GM23338 (cell line): ENCODE measurements at regions not wholly inside any gene's neighbourhood (a gene's known extent, or its start where the extent isn't known, plus 50 kb on each side); places are given as distances from the start of the nearest gene placed in this dataset.

Source experiments
- ATAC-seq: fragments of 200-7000 bp; cut with Tn5 transposase; 3 replicates; pipeline ENCODE4 v1.9.1; 2020
- DNase-seq: peaks from one replicate; pipeline ENCODE4 v3.0.0-alpha.2; 2015; ENCODE audit warnings: low spot score
- H2AFZ ChIP-seq: fragments of 200-600 bp; sonication (generic); 2 replicates; pipeline ENCODE4 v1.8.0; 2016; ENCODE audit warnings: antibody characterized with exemption, mild to moderate bottlenecking, moderate library complexity
- H3F3A ChIP-seq: fragments of 200-600 bp; sonication (generic); replicated peaks from 2 replicates; pipeline ENCODE4 v1.8.0; 2017; ENCODE audit warnings: antibody characterized with exemption, mixed run types, low read depth
- H3K27ac ChIP-seq: fragments of 200-600 bp; sonication (generic); 2 replicates; pipeline ENCODE4 v1.6.1; 2016; ENCODE audit warnings: low read depth
- H3K27me3 ChIP-seq: fragments of 200-600 bp; sonication (generic); 2 replicates; pipeline ENCODE4 v1.8.0; 2016; ENCODE audit warnings: mild to moderate bottlenecking, mixed run types, moderate library complexity; ENCODE audit not compliant: insufficient read depth
- H3K36me3 ChIP-seq: fragments of 200-600 bp; sonication (generic); 2 replicates; pipeline ENCODE4 v1.8.0; 2016; ENCODE audit warnings: mild to moderate bottlenecking; ENCODE audit not compliant: insufficient read depth
- H3K4me1 ChIP-seq: fragments of 200-600 bp; sonication (generic); 2 replicates; pipeline ENCODE4 v1.8.0; 2016; ENCODE audit warnings: mild to moderate bottlenecking, moderate library complexity; ENCODE audit not compliant: insufficient read depth
- H3K4me2 ChIP-seq: fragments of 200-600 bp; sonication (generic); 2 replicates; pipeline ENCODE4 v1.7.1; 2017; ENCODE audit warnings: mixed run types
- H3K4me3 ChIP-seq: fragments of 200-600 bp; sonication (generic); 2 replicates; pipeline ENCODE4 v1.6.1; 2016; ENCODE audit warnings: mixed run types
- H3K79me2 ChIP-seq: fragments of 200-600 bp; sonication (generic); replicated peaks from 2 replicates; pipeline ENCODE4 v1.8.0; 2017; ENCODE audit warnings: mild to moderate bottlenecking; ENCODE audit not compliant: insufficient read depth
- H3K9me2 ChIP-seq: fragments of 200-600 bp; sonication (generic); 2 replicates; pipeline ENCODE4 v1.8.0; 2017; ENCODE audit not compliant: insufficient read depth
- H4K20me1 ChIP-seq: fragments of 200-600 bp; sonication (generic); replicated peaks from 2 replicates; pipeline ENCODE4 v1.8.0; 2017; ENCODE audit warnings: mild to moderate bottlenecking; ENCODE audit not compliant: insufficient read depth
- H3K27ac Mint-ChIP-seq: 2 replicates; pipeline ENCODE4 v1.8.0; 2020; ENCODE audit warnings: inconsistent platforms, mild to moderate bottlenecking, moderate library complexity, mixed read lengths
- H3K27me3 Mint-ChIP-seq: 3 replicates; pipeline ENCODE4 v1.8.0; 2022; ENCODE audit warnings: low read depth, mild to moderate bottlenecking, moderate library complexity, mixed read lengths, inconsistent platforms; ENCODE audit not compliant: insufficient read depth, poor library complexity
- H3K36me3 Mint-ChIP-seq: 3 replicates; pipeline ENCODE4 v1.8.0; 2021; ENCODE audit warnings: low read depth, mild to moderate bottlenecking, inconsistent platforms, moderate library complexity, mixed read lengths
- H3K4me1 Mint-ChIP-seq: 3 replicates; pipeline ENCODE4 v1.8.0; 2020; ENCODE audit warnings: mild to moderate bottlenecking, inconsistent platforms, mixed read lengths
- H3K4me3 Mint-ChIP-seq: 3 replicates; pipeline ENCODE4 v1.8.0; 2021; ENCODE audit warnings: moderate library complexity, mild to moderate bottlenecking, inconsistent platforms, mixed read lengths
- H3K9me3 Mint-ChIP-seq: 3 replicates; pipeline ENCODE4 v1.8.0; 2020; ENCODE audit warnings: moderate library complexity, mild to moderate bottlenecking, inconsistent platforms, mixed read lengths
- CREB1 ChIP-seq: fragments of 250-450 bp; sonication (Bioruptor Pico); IDR thresholded peaks from 2 replicates; pipeline ENCODE4 v1.5.0; 2020; ENCODE audit warnings: low read depth, mild to moderate bottlenecking, moderate library complexity
- EZH2 ChIP-seq: fragments of 200-600 bp; sonication (generic); IDR thresholded peaks from one replicate; pipeline ENCODE4 v1.8.0; 2017; ENCODE audit warnings: antibody characterized with exemption, mild to moderate bottlenecking, low read depth; ENCODE audit not compliant: unreplicated experiment
- EZH2phosphoT487 ChIP-seq: fragments of 200-600 bp; sonication (generic); IDR thresholded peaks from one replicate; pipeline ENCODE4 v1.8.1; 2018; ENCODE audit warnings: antibody characterized with exemption; ENCODE audit not compliant: unreplicated experiment
- NANOG ChIP-seq: IDR thresholded peaks from 2 replicates; pipeline ENCODE4 v1.6.1; 2016; ENCODE audit warnings: antibody characterized with exemption, borderline replicate concordance
- POLR2AphosphoS5 ChIP-seq: IDR thresholded peaks from 2 replicates; pipeline ENCODE4 v1.6.1; 2016; ENCODE audit warnings: antibody characterized with exemption, low read depth
- REST ChIP-seq: IDR thresholded peaks from one replicate; pipeline ENCODE4 v1.6.1; 2018; ENCODE audit warnings: antibody characterized with exemption; ENCODE audit not compliant: unreplicated experiment
- ZNF331 ChIP-seq: fragments of 250-450 bp; sonication (Bioruptor Pico); IDR thresholded peaks from 2 replicates; pipeline ENCODE4 v1.5.0; 2020; ENCODE audit warnings: low read depth, mild to moderate bottlenecking, moderate library complexity
- ZNF462 ChIP-seq: fragments of 250-450 bp; sonication (Bioruptor Pico); IDR thresholded peaks from 2 replicates; pipeline ENCODE4 v1.5.0; 2020; ENCODE audit warnings: mild to moderate bottlenecking, moderate library complexity

GRCh38 chr12:114241973-114242434 lies 163.9 kb downstream of the TBX5 start (continued):
- no peak for TF ChIP-seq ZNF462 (CRISPR knock-in tag)

- no peak overlapping the region for H3K27ac ChIP-seq
- no peaks in the 10 kb centered on the region for H3K36me3 ChIP-seq
- H3K27me3 ChIP-seq, result no peaks in the 10 kb centered on the region
- 0 out of 2 replicates have a peak overlapping the region, but pooled peaks have one; percentile 28 for H2AFZ ChIP-seq
- TF ChIP-seq NANOG, result no peak
- TF ChIP-seq ZNF331 (CRISPR knock-in tag), result no peak
- Mint-ChIP-seq H3K27me3 (peaks cover 3% of the 10 kb centered on the region), H3K27ac (no peak overlapping the region), H3K4me1 (peaks cover 19% of the 10 kb centered on the region), H3K4me3 (no peak overlapping the region), H3K9me3 (no peaks in the 10 kb centered on the region), H3K36me3 (no peaks in the 10 kb centered on the region; the same call in 2 of the 3 replicates)
- H3K4me1 ChIP-seq, result no peaks in the 10 kb centered on the region; the same call in 1 of the 2 replicates
- H3K79me2 ChIP-seq, result no peaks in the 10 kb centered on the region
- H3K4me3 ChIP-seq, result no peak overlapping the region
- ATAC-seq (no peak), DNase-seq (no peak)
- H3K9me2 ChIP-seq, result peaks cover 3% of the 10 kb centered on the region; the same call in 1 of the 2 replicates
- no peak overlapping the region for H3K4me2 ChIP-seq
- H4K20me1 ChIP-seq, result no peaks in the 10 kb centered on the region
- H3F3A ChIP-seq, result no peaks in the 10 kb centered on the region
Measured at GRCh38 chr12:114240288-114240687, 165.7 kb downstream of the TBX5 start.

GRCh38 chr12:114238808-114239207 lies 167.1 kb downstream of the TBX5 start:
- Mint-ChIP-seq H3K4me1 (peaks cover 14% of the 10 kb centered on the region), H3K9me3 (no peaks in the 10 kb centered on the region), H3K36me3 (no peaks in the 10 kb centered on the region; the same call in 2 of the 3 replicates), H3K27ac (no peak overlapping the region), H3K27me3 (peaks cover 3% of the 10 kb centered on the region), H3K4me3 (no peak overlapping the region)
- H2AFZ ChIP-seq, result peak overlapping the region; percentile 81
- no peaks in the 10 kb centered on the region for H3K27me3 ChIP-seq
- no peak for DNase-seq
- no peaks in the 10 kb centered on the region for H3F3A ChIP-seq
- no peak overlapping the region for H3K4me3 ChIP-seq
- no peaks in the 10 kb centered on the region; the same call in 1 of the 2 replicates for H3K4me1 ChIP-seq
- H3K36me3 ChIP-seq, result no peaks in the 10 kb centered on the region
- H3K4me2 ChIP-seq, result no peak overlapping the region
- no peak overlapping the region for H3K27ac ChIP-seq
- H3K79me2 ChIP-seq, result no peaks in the 10 kb centered on the region
- no peak for ATAC-seq
- H4K20me1 ChIP-seq, result no peaks in the 10 kb centered on the region
- no peak for TF ChIP-seq CREB1 (CRISPR knock-in tag)
- no peak for TF ChIP-seq REST
- TF ChIP-seq POLR2AphosphoS5, result no peak
- TF ChIP-seq EZH2phosphoT487, result no peak
- TF ChIP-seq EZH2, result no peak
- H3K9me2 ChIP-seq, result peaks cover 4% of the 10 kb centered on the region; the same call in 1 of the 2 replicates
